B cell (primary cell): ENCODE measurements at regions not wholly inside any gene's neighbourhood (a gene's known extent, or its start where the extent isn't known, plus 50 kb on each side); places are given as distances from the start of the nearest gene placed in this dataset.
A peak's percentile ranks its signal among the peaks of the same experiment; 100 is the strongest.

Source experiments
- ATAC-seq: fragments of 200-7000 bp; cut with Tn5 transposase; one replicate; pipeline ENCODE4 v1.10.0; 2021; ENCODE audit warnings: low read depth, mild to moderate bottlenecking, moderate number of reproducible peaks, moderate library complexity
- CTCF ChIA-PET: fragments of 350-600 bp; sonication (Branson Sonifier 250); formaldehyde crosslinking; loops from one replicate; lab custom pipeline; 2021; ENCODE audit warnings: antibody characterized with exemption, inconsistent platforms; lab: Charles Lee
- POLR2A ChIA-PET: fragments of 350-600 bp; sonication (Branson Sonifier 250); formaldehyde crosslinking; loops from one replicate; lab custom pipeline; 2021; ENCODE audit warnings: antibody characterized with exemption; lab: Charles Lee
- DNase-seq: peaks from one replicate; pipeline ENCODE4 v3.0.0; 2013
- H2AFZ ChIP-seq: 2 replicates; pipeline ENCODE4 v1.6.1; 2012; ENCODE audit warnings: mild to moderate bottlenecking, low read depth, low read length; ENCODE audit not compliant: insufficient read depth, poor library complexity, severe bottlenecking
- H3K27ac ChIP-seq, 2 donors: 1 replicate in 1 of 2; 2 replicates in 1 of 2; pipeline ENCODE4 v1.5.1; 2012 to 2013; ENCODE audit warnings: low read length in 2 of 2, mild to moderate bottlenecking in 2 of 2, moderate library complexity in 1 of 2
- H3K27me3 ChIP-seq, 4 experiments: fragments of 200-600 bp in 1 of 4; sonication (generic) in 1 of 4; replicated peaks in 1 of 4; 1 replicate in 2 of 4; 2 replicates in 2 of 4; pipeline versions ENCODE4 v1.6.1 to v1.7.0; 2013 to 2016; ENCODE audit warnings: low read length in 3 of 4, mild to moderate bottlenecking in 2 of 4, mixed read lengths in 1 of 4, moderate library complexity in 1 of 4; ENCODE audit not compliant: insufficient read depth in 4 of 4, control insufficient read depth in 3 of 4; ENCODE audit errors: control extremely low read depth in 1 of 4
- H3K36me3 ChIP-seq, 2 experiments: replicated peaks in 1 of 2; 1 replicate in 1 of 2; 2 replicates in 1 of 2; pipeline versions ENCODE4 v1.6.1 to v1.7.1; 2013; ENCODE audit warnings: low read length in 1 of 2; ENCODE audit not compliant: insufficient read depth in 2 of 2, control insufficient read depth in 1 of 2; ENCODE audit errors: control extremely low read depth in 1 of 2, extremely low read depth in 1 of 2
- H3K4me1 ChIP-seq, 2 donors: fragments of 200-600 bp in 1 of 2; sonication (generic) in 1 of 2; 1 replicate in 1 of 2; 2 replicates in 1 of 2; pipeline versions ENCODE4 v1.5.1 to v1.6.1; 2013 to 2017; ENCODE audit warnings: low read length in 2 of 2; ENCODE audit not compliant: control insufficient read depth in 2 of 2, insufficient read depth in 2 of 2
- H3K4me2 ChIP-seq: replicated peaks from 2 replicates; pipeline ENCODE3; 2012; ENCODE audit warnings: mild to moderate bottlenecking, low read depth, low read length; ENCODE audit not compliant: poor library complexity, severe bottlenecking
- H3K4me3 ChIP-seq, 5 experiments: fragments of 200-600 bp in 1 of 5; sonication (generic) in 1 of 5; 1 replicate in 3 of 5; 2 replicates in 2 of 5; pipeline versions ENCODE4 v1.5.1 to v1.7.0; 2011 to 2016; ENCODE audit warnings: low read length in 4 of 5, mild to moderate bottlenecking in 4 of 5, low read depth in 2 of 5, control low read depth in 1 of 5, moderate library complexity in 1 of 5; ENCODE audit not compliant: insufficient read depth in 1 of 5; ENCODE audit errors: control extremely low read depth in 1 of 5, extremely low read depth in 1 of 5
- H3K79me2 ChIP-seq: fragments of 200-600 bp; sonication (generic); one replicate; pipeline ENCODE4 v1.6.0; 2016; ENCODE audit warnings: low read length; ENCODE audit not compliant: control insufficient read depth, insufficient read depth
- H3K9ac ChIP-seq: fragments of 200-600 bp; sonication (generic); 2 replicates; pipeline ENCODE4 v1.6.1; 2017; ENCODE audit warnings: mild to moderate bottlenecking, low read length, moderate library complexity
- H3K9me3 ChIP-seq, 3 donors: one replicate each; pipeline versions ENCODE4 v1.6.1 to v1.7.1; 2013; ENCODE audit warnings: low read length in 2 of 3; ENCODE audit not compliant: control insufficient read depth in 2 of 3, insufficient read depth in 1 of 3; ENCODE audit errors: control extremely low read depth in 1 of 3
- H4K20me1 ChIP-seq: 2 replicates; pipeline ENCODE4 v1.6.0; 2012; ENCODE audit warnings: mild to moderate bottlenecking, low read length; ENCODE audit not compliant: insufficient read depth, control insufficient read depth, poor library complexity, severe bottlenecking
- H3K27ac Mint-ChIP-seq: one replicate; pipeline ENCODE4 v1.8.0; 2021; ENCODE audit warnings: mixed read lengths
- H3K27me3 Mint-ChIP-seq: one replicate; pipeline ENCODE4 v1.8.0; 2021; ENCODE audit warnings: mixed read lengths
- H3K4me1 Mint-ChIP-seq: one replicate; pipeline ENCODE4 v1.8.0; 2021; ENCODE audit warnings: mixed read lengths
- H3K4me3 Mint-ChIP-seq: one replicate; pipeline ENCODE4 v1.8.0; 2021; ENCODE audit warnings: mixed read lengths
- H3K9me3 Mint-ChIP-seq: one replicate; pipeline ENCODE4 v1.8.0; 2022; ENCODE audit warnings: mixed read lengths; ENCODE audit not compliant: insufficient read depth
- EZH2 ChIP-seq: IDR thresholded peaks from 2 replicates; pipeline ENCODE4 v1.6.1; 2012; ENCODE audit warnings: borderline replicate concordance, low read depth, mild to moderate bottlenecking, moderate library complexity, low read length; ENCODE audit not compliant: insufficient read depth, poor library complexity, severe bottlenecking
- WGBS: methylation state at CpG from one replicate; pipeline ENCODE4 v1.1.5; 2013; ENCODE audit warnings: missing lambda C conversion rate; ENCODE audit not compliant: insufficient coverage; 5-methylcytosine and 5-hydroxymethylcytosine counted together
- intact Hi-C: fragments of 100-400 bp; cut with micrococcal nuclease; formaldehyde crosslinking; loops from one replicate; pipeline ENCODE4 v1.10.0; 2022
- TF ChIP-seq, protein P1 (sequence below): fragments of 200-600 bp; IDR thresholded peaks from one replicate; pipeline ENCODE4 v1.8.0; 2022; ENCODE audit warnings: antibody characterized with exemption, mild to moderate bottlenecking

DNA sequence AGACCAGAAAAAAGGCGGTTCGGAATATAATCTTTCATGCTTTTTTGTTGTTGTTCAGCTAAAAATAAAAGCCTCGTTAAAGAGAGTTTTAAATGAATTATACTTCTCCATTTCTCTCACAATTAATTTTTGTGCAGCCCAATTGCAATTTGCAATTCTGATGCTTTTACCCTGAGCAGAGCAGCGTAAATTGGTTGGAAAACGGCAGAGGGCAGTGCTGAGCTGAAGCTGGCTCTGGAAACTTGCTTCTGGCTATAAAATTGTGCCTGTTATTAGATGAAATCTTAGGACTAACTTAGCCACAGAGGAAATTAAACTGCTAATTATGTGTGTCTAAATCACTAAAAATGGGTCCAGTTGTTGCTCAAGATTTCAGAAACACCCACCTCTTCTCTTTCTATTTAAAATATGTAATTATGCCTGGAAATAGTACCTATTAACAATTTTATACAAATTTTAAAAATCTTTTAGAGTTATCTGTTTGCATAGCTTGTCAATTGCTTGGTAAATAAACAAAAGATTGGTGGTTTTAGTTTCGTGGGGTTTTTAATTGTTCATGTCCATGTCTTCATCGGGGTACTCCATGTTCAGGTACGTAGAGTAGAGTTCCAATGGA is 441.8 kb upstream of the TLE4 start:
- H3K9me3 ChIP-seq = no peaks in the 10 kb centered on the region
- no peak overlapping the region for H3K27ac ChIP-seq
- no peaks in the 10 kb centered on the region for H3K9me3 Mint-ChIP-seq
- ChIA-PET CTCF (interaction anchor here (0.7 to 1.2 kb wide), 3 partner anchors 9 to 1044 kb away, joined by 3 read pairs; no protein-coding TSS in a partner anchor), POLR2A (no interaction called here)
- peaks cover 2% of the 10 kb centered on the region for H3K4me1 Mint-ChIP-seq
- WGBS = 0% methylated on average over 2 of the region's 8 CpGs
- ATAC-seq (no peak), DNase-seq (peak; percentile 3)
- H3K4me2 ChIP-seq = no peak overlapping the region
- no peaks in the 10 kb centered on the region for H3K27me3 Mint-ChIP-seq
- no peak overlapping the region for H3K9ac ChIP-seq
- no peaks in the 10 kb centered on the region for H4K20me1 ChIP-seq
- no peaks in the 10 kb centered on the region for H3K4me1 ChIP-seq
- H3K79me2 ChIP-seq = no peaks in the 10 kb centered on the region
- no peak overlapping the region for H2AFZ ChIP-seq
- H3K27ac Mint-ChIP-seq = no peak overlapping the region
- no peaks in the 10 kb centered on the region for H3K27me3 ChIP-seq
- H3K4me3 Mint-ChIP-seq = no peak overlapping the region
- TF ChIP-seq, protein P1, sequence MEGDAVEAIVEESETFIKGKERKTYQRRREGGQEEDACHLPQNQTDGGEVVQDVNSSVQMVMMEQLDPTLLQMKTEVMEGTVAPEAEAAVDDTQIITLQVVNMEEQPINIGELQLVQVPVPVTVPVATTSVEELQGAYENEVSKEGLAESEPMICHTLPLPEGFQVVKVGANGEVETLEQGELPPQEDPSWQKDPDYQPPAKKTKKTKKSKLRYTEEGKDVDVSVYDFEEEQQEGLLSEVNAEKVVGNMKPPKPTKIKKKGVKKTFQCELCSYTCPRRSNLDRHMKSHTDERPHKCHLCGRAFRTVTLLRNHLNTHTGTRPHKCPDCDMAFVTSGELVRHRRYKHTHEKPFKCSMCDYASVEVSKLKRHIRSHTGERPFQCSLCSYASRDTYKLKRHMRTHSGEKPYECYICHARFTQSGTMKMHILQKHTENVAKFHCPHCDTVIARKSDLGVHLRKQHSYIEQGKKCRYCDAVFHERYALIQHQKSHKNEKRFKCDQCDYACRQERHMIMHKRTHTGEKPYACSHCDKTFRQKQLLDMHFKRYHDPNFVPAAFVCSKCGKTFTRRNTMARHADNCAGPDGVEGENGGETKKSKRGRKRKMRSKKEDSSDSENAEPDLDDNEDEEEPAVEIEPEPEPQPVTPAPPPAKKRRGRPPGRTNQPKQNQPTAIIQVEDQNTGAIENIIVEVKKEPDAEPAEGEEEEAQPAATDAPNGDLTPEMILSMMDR = no peak
- TF ChIP-seq EZH2 = no peak
- H3K4me3 ChIP-seq = no peak overlapping the region
- no peaks in the 10 kb centered on the region for H3K36me3 ChIP-seq
- intact Hi-C loops = no loop called here

DNA sequence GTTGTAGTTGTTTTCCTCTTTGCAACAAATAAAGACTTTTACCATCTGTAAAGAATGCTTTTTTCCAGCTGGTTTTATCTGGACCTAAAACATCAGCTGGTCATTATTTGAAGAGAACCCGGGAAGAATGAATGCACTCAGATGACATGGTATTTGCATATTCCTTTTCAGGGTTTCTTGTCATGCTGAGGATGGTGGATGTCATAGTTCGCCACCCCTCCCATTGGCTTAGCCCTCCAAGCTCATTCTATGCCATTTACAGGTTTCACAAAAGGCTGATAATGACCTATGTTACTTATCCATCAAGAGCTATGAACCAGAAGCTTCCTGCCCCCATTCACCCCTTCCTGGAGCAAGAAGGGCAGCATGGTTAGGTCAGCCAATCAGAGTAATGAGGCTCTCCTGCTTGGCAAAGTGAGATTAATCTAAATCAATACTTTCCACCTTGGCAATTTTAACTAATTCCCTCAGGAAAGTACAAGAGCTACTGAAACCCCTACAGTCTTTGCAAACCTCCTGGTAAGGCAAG is 440.5 kb upstream of the TLE4 start:
- Histone ChIP-seq H3K4me1 (no peaks in the 10 kb centered on the region), H3K9ac (no peak overlapping the region), H4K20me1 (no peaks in the 10 kb centered on the region), H3K4me2 (no peak overlapping the region), H3K36me3 (no peaks in the 10 kb centered on the region), H3K27me3 (no peaks in the 10 kb centered on the region), H3K9me3 (no peaks in the 10 kb centered on the region), H3K27ac (no peak overlapping the region), H2AFZ (no peak overlapping the region), H3K79me2 (no peaks in the 10 kb centered on the region), H3K4me3 (no peak overlapping the region)
- DNase-seq (no peak), ATAC-seq (no peak)
- ChIA-PET CTCF (no interaction called here), POLR2A (no interaction called here)
- 100% methylated on average over 1 of the region's 2 CpGs for WGBS
- no peaks in the 10 kb centered on the region for H3K9me3 Mint-ChIP-seq
- H3K27me3 Mint-ChIP-seq = no peaks in the 10 kb centered on the region
- H3K4me3 Mint-ChIP-seq = no peak overlapping the region
- peaks cover 2% of the 10 kb centered on the region for H3K4me1 Mint-ChIP-seq
- no peak overlapping the region for H3K27ac Mint-ChIP-seq
- TF ChIP-seq, protein P1 = no peak
- no peak for TF ChIP-seq EZH2
- intact Hi-C loops = no loop called here
